Mesenteric fat pad (tissue), 1 donor: ENCODE measurements at regions not wholly inside any gene's neighbourhood (a gene's known extent, or its start where the extent isn't known, plus 50 kb on each side); places are given as distances from the start of the nearest gene placed in this dataset.

ENCODE experiments used
- DNase-seq: peaks from one replicate; pipeline ENCODE4 v3.0.0-alpha.2; 2020; ENCODE audit warnings: low spot score
- donor health status: DM: yes; HTN: yes; CAD: no.

DNA sequence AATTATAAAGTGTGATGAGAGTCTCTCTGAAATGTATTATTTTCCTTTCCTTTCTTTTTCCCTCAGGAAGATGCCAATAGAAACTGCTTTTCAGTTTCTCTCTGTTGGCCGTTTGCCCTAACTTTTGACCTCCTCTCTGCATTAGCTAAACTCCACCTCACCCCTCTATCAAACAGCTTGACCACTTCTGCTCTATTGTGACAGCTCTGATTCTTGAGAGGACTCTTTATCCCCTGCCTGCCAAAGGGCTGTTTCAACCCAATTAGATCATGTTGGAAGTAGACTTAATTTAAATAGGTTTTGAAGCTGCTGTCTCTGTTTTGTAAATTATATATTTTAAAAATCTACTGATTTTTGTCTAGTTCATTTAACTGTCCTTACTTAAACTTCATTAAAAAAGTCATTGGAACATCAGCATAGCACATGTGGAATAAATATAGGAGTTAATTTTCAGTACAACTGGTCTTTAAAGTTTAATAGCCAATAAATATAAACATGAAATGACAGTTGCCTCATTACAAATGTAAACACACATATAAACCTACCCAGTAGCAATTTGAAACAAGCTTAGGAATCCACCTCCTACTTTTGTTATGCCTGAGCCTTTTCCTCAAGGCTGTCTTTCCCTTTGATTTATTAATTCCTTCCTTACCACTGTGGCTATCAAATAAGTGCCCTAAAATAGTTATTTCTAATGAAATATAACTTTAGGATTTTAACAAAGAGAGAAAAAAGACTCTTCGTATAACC, 152.0 kb downstream of the CHRM3 start:
- no peak for DNase-seq

DNA sequence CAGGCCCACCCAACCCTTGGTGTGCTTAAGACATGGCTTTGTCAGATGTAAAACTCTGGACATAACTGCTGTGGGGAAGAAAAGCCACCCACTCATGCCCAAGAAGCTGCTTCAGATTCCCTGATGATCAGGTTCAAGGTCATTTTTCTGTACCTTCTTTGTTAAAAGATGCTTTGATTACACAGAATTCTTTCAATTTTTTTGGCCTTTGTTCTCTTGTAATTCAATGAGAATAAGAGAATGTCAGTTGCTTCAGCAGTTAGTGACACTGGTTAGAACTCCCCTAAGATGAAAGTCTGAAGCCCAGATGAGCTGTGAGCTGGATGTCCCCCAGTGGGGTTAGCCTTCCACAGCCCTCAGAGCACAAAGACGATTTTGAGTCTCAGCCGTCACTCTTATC, 152.7 kb downstream of the CHRM3 start:
- no peak for DNase-seq

GRCh38 chr1:239539812-239540211, 153.4 kb downstream of the CHRM3 start:
- DNase-seq, result no peak

DNA sequence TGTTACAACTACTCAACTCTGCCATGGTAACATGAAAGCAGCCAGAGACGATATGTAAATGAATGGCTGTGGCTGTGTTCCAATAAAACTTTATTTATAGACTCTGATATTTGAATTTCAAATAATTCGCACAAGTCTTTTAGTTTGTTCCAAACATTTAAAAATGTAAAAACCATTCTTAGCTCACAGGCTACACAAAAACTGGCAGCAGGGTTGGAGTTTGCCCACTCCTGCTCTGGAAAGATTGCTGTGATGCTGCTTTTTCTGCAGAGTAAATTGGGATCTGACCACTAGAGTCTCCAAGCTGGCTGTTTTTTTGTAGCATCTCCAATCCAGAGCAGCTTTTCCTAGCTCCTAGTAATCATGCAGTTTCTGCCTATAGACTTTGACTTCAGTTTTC, 157.5 kb downstream of the CHRM3 start:
- DNase-seq, result no peak

- DNase-seq, result no peak
Measured at GRCh38 chr1:239545466-239545865, 159.1 kb downstream of the CHRM3 start.

GRCh38 chr1:239547987-239548386, 161.6 kb downstream of the CHRM3 start:
- no peak for DNase-seq

DNA sequence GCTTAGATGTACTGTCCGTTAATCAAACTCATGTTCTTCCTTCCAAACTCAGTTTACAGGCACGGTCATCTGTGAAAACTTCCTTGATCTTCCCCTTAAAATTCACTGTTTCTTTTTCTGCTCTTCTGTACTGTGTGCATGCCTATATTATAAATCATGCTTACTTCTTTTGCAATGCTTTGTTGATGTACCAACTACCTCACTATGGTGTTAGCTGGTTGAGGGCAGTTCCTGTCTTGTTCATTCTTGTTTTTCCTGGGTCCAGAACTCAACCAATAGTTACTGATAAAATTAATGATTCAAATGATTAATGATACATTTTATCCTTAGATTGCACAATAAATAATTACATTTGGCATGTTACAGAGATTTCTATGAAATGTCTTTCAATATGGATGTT, 163.8 kb downstream of the CHRM3 start:
- DNase-seq, result no peak

GRCh38 chr1:239555350-239555749, 169.0 kb downstream of the CHRM3 start:
- no peak for DNase-seq

DNA sequence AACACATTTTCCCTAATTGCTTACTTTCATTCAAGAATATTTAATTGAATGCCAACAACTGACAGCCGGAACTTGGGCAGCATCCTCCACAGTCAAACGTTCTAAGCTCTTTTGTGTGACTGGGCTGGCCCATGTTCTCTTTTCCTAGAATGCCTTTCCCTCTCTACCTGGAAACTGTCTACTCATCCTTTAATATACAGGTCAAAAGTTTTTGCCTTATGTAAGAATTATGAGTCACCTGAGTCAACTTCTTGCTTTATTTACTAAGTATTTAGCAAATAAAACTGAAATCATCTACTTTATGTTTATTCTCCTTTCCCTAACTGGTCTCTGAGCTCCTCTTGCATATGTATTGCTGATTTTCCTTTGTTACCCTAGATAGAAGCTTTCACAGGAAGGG, 172.2 kb downstream of the CHRM3 start:
- DNase-seq, result no peak

- no peak for DNase-seq
Measured at GRCh38 chr1:239558991-239559390, 172.6 kb downstream of the CHRM3 start.

DNA sequence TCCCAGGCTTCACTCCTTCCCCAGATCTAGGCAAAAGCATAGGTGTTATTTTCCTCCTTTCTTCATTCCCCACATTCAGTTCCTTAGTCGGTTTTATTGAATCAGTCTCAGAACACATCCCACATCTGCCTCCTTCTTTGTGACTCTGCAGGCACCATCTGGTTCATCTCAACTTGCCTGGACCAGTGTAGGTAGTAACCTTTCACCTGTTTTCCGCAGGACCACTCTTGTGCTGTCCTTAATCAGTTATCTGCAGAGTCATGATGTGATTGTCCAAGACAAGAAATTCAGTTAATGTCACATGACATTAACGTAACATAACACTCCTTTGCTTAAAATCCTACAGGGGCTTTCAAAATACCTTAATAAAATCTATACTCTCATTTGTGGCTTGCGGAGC, 174.6 kb downstream of the CHRM3 start:
- no peak for DNase-seq

DNA sequence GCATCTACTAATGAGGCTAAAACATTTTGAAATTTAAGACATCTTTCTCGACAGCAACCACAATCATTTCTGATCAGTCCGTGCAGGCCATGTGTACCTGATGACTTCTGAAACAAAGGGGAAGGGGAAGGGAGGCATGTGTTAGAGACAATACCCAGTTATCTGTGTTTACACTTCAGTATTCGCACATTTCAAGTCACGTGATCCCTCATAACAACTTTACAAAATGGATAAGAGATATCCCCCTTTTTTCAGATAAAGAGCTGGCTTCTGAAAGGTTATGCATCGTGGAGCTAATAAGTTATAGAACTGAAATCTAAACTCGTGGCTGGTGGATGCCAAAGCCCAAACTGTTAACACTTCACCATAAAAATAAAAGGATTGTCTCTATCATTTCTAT, 175.7 kb downstream of the CHRM3 start:
- no peak for DNase-seq

GRCh38 chr1:239563681-239564080, 177.3 kb downstream of the CHRM3 start:
- no peak for DNase-seq

DNA sequence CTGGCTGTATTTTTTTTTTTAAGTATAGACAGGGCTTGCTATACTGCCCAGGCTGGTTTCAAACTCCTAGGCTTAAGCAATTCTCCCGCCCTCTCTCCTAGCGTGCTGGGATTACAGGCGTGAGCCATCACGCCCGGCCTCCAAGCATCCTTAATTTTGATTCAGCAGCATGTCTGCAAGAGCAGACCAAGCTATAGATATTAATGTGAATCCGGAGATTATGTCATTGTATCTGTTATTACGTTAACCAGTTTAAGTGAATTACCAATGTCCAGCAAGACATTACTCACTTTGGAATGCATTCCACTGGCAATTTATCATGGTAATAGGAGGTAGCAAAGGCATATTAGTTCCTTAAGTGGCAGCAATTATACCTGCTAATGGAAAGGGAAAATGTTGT, 179.7 kb downstream of the CHRM3 start:
- no peak for DNase-seq

GRCh38 chr1:239570878-239571277, 184.5 kb downstream of the CHRM3 start:
- DNase-seq, result no peak

DNA sequence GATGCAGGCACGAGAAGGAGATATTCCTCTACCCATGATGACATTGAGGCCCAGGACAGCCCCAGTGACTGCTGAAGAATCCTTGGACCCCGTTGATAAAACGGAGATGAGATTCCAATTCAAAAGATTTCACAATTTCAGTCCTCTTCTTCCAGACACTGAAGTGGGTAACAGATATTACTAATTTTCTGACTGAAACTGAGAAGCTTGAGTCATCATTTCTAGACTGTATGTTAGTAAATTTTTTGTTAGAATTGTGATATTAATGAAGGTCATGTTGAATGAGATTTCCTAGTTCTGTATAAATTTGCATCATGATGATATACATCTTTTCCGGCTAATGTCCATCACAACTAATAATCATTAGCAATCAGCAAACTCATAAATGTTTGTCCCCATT, 185.8 kb downstream of the CHRM3 start:
- no peak for DNase-seq

DNA sequence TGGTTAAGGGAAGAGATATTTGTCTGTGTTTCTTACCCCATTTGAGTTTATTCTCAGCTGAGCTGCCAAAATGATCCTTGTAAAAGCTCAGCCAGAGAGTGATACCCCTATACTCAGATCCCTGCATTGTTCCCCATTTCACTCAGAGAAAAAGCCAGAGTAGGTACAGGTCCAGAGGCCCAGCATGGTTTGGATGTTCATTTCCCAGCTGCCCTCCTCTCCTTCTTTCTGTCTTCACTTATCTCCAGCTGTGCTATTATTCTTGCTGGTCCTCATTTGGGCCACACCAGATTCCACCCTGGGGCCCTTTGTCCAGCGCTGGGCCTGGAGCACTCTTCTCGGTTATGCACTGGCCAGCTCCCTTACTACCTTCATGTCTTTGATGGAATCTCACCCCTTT, 187.7 kb downstream of the CHRM3 start:
- no peak for DNase-seq

DNA sequence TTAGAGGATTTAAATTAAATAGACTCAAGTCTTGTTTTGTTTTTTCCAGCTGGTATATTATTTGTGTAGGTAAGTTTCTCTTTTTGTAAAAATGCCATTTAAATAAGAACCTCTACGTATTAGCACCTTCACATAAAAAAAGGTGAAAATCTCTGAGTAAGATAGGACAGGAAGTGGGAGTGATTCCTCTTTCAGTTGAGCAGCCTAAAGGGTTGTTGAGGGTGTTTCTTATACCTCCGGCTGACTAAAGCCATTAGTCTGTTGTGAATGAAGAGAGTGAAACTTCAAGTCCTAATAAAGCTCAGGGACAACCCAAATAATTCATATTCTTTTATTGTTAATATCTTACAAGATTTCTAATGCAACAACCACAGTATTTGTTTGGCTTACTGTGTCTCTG, 188.7 kb downstream of the CHRM3 start:
- DNase-seq, result no peak

GRCh38 chr1:239583536-239583935, 197.2 kb downstream of the CHRM3 start:
- no peak for DNase-seq

GRCh38 chr1:239586128-239586527, 199.8 kb downstream of the CHRM3 start:
- DNase-seq, result no peak

DNA sequence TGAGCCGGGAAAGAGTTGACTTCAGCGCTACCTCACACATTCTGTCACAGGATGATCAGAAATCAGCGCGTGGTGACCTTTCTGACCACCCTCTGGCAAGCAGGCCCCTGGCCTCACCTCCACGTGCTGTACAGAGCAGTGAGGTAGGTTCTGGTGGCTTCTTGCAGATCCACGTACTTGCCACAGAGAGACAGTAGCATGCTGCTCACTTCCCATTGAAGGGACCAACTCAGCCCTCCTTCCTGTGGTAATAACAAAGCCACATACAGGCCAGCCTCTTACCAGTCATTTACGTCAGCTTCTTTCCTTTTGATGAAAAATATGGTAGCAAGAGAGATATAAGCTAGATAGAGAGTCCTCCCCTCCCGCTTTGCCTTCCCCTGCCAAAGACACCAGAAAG, 200.7 kb downstream of the CHRM3 start:
- no peak for DNase-seq

DNA sequence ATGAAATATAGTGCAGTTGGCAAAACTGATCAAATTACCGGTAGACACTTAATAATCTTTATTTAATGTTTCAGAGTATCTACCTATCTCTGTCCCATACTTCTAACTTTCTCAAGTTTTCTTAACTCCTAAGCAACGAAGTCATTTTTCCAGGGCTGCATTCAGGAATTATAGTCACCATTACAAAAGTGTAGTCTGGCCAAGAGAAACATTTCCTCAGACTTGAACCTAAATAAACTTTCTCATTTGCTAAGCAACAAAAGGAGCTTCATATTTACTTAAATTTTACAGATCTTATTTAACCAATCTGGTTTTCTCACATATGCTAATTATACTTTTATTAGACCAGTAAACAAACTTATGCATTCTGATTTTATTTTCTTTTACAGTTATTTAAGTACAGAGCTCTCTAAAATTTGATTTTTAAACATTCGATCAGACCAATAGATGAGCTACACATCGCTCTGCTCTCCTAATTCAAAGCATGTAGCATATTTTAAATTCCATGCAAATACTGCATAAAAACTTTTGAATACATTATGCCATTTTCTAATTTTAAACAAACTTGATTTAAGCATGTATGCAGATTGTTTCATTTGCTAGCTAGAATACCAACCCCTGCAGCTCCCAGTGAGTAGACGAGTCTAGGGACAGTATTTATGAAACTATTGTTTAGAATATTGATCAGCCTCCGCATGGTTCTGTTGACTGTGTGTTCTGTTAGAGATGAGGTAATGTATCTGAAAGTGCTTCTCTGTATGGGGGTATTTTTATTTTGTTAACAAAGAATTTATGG, 201.4 kb downstream of the CHRM3 start:
- no peak for DNase-seq

DNA sequence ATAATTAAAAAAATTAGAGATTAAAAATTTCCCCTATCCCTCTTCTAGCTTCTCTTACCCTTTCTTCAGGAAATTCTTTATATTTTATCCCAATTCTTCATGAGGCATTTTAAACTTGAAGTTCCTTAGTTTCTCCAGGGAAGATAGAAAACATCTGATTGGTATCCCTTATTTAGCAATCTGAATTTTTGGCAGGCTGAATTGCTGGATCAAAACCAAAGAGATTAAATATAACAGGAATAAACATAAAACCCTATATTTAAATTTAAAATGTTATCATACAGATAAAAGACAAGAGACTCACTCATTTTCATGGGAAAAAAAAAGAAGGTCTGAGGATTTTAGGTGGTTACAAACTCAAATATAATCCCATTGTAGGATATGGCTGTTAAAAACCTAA, 204.2 kb downstream of the CHRM3 start:
- DNase-seq, result no peak
